Activated CD4-positive, alpha-beta memory T cell treated with anti-CD3 and anti-CD28 coated beads, Interleukin-2, amount 10 ng/mL, durations not matched to agents 7 days and 5 days (primary cell): ENCODE measurements at regions not wholly inside any gene's neighbourhood (a gene's known extent, or its start where the extent isn't known, plus 50 kb on each side); places are given as distances from the start of the nearest gene placed in this dataset.

Source experiments
- CTCF ChIA-PET: fragments of 350-600 bp; sonication (Branson Sonifier 250); formaldehyde crosslinking; loops from one replicate; lab custom pipeline; 2021; ENCODE audit warnings: antibody characterized with exemption, inconsistent platforms; lab: Charles Lee
- POLR2A ChIA-PET: fragments of 350-600 bp; sonication (Branson Sonifier 250); formaldehyde crosslinking; loops from one replicate; lab custom pipeline; 2021; ENCODE audit warnings: antibody characterized with exemption; lab: Charles Lee
- DNase-seq: peaks from one replicate; pipeline ENCODE4 v3.0.0-alpha.2; 2020
- H3K27ac Mint-ChIP-seq: one replicate; pipeline ENCODE4 v1.8.0; 2021; ENCODE audit warnings: mild to moderate bottlenecking, mixed read lengths
- H3K27me3 Mint-ChIP-seq: one replicate; pipeline ENCODE4 v1.8.0; 2021; ENCODE audit warnings: mixed read lengths
- H3K36me3 Mint-ChIP-seq: one replicate; pipeline ENCODE4 v1.8.0; 2021; ENCODE audit warnings: low read depth, mixed read lengths
- H3K4me1 Mint-ChIP-seq: one replicate; pipeline ENCODE4 v1.8.0; 2021; ENCODE audit warnings: mixed read lengths
- H3K4me3 Mint-ChIP-seq: one replicate; pipeline ENCODE4 v1.8.0; 2021; ENCODE audit warnings: mild to moderate bottlenecking, mixed read lengths
- H3K9me3 Mint-ChIP-seq: one replicate; pipeline ENCODE4 v1.8.0; 2021; ENCODE audit warnings: mixed read lengths

GRCh38 chr5:175365866-175366265 is 78.1 kb downstream of the DRD1 start:
- CTCF ChIA-PET: no interaction called here
- Mint-ChIP-seq H3K36me3 (no peaks in the 10 kb centered on the region), H3K9me3 (no peaks in the 10 kb centered on the region), H3K27ac (no peak overlapping the region), H3K27me3 (peaks cover under 1% of the 10 kb centered on the region), H3K4me3 (no peak overlapping the region), H3K4me1 (no peaks in the 10 kb centered on the region)
- no peak for DNase-seq
- POLR2A ChIA-PET: no interaction called here

- ChIA-PET CTCF (no interaction called here), POLR2A (no interaction called here)
- no peak for DNase-seq
- no peaks in the 10 kb centered on the region for H3K4me1 Mint-ChIP-seq
- no peaks in the 10 kb centered on the region for H3K9me3 Mint-ChIP-seq
- no peaks in the 10 kb centered on the region for H3K36me3 Mint-ChIP-seq
- H3K27ac Mint-ChIP-seq: no peak overlapping the region
- H3K4me3 Mint-ChIP-seq: no peak overlapping the region
- H3K27me3 Mint-ChIP-seq: peaks cover 4% of the 10 kb centered on the region
Measured at GRCh38 chr5:175363300-175363699, 80.7 kb downstream of the DRD1 start.

- Mint-ChIP-seq H3K4me3 (no peak overlapping the region), H3K27me3 (peaks cover 9% of the 10 kb centered on the region), H3K4me1 (no peaks in the 10 kb centered on the region), H3K36me3 (no peaks in the 10 kb centered on the region), H3K27ac (no peak overlapping the region), H3K9me3 (no peaks in the 10 kb centered on the region)
- DNase-seq: no peak
- ChIA-PET POLR2A (no interaction called here), CTCF (no interaction called here)
Measured at GRCh38 chr5:175357995-175358394, 86.0 kb downstream of the DRD1 start.

- H3K36me3 Mint-ChIP-seq: no peaks in the 10 kb centered on the region
- DNase-seq: no peak
- H3K9me3 Mint-ChIP-seq: no peaks in the 10 kb centered on the region
- peaks cover 9% of the 10 kb centered on the region for H3K27me3 Mint-ChIP-seq
- H3K4me1 Mint-ChIP-seq: no peaks in the 10 kb centered on the region
- ChIA-PET CTCF (no interaction called here), POLR2A (no interaction called here)
- H3K4me3 Mint-ChIP-seq: no peak overlapping the region
- H3K27ac Mint-ChIP-seq: no peak overlapping the region
Measured at GRCh38 chr5:175356428-175356827, 87.6 kb downstream of the DRD1 start.

GRCh38 chr5:175354964-175355363 is 89.0 kb downstream of the DRD1 start:
- POLR2A ChIA-PET: no interaction called here
- no peak for DNase-seq
- Mint-ChIP-seq H3K27ac (no peak overlapping the region), H3K36me3 (no peaks in the 10 kb centered on the region), H3K9me3 (no peaks in the 10 kb centered on the region), H3K4me3 (no peak overlapping the region), H3K27me3 (peaks cover 7% of the 10 kb centered on the region), H3K4me1 (no peaks in the 10 kb centered on the region)
- CTCF ChIA-PET: no interaction called here

GRCh38 chr5:175353926-175354325 is 90.1 kb downstream of the DRD1 start:
- DNase-seq: no peak
- Mint-ChIP-seq H3K27ac (no peak overlapping the region), H3K27me3 (peaks cover 7% of the 10 kb centered on the region), H3K4me1 (no peaks in the 10 kb centered on the region), H3K36me3 (no peaks in the 10 kb centered on the region), H3K4me3 (no peak overlapping the region), H3K9me3 (no peaks in the 10 kb centered on the region)
- CTCF ChIA-PET: no interaction called here
- POLR2A ChIA-PET: no interaction called here

- Mint-ChIP-seq H3K27ac (no peak overlapping the region), H3K27me3 (no peaks in the 10 kb centered on the region), H3K4me3 (no peak overlapping the region), H3K9me3 (no peaks in the 10 kb centered on the region), H3K4me1 (no peaks in the 10 kb centered on the region), H3K36me3 (no peaks in the 10 kb centered on the region)
- ChIA-PET CTCF (no interaction called here), POLR2A (no interaction called here)
- DNase-seq: no peak
Measured at GRCh38 chr5:175351897-175352590, 91.9 kb downstream of the DRD1 start.

GRCh38 chr5:175351126-175351525 is 92.9 kb downstream of the DRD1 start:
- no peaks in the 10 kb centered on the region for H3K9me3 Mint-ChIP-seq
- H3K27me3 Mint-ChIP-seq: peaks cover 2% of the 10 kb centered on the region
- no peak for DNase-seq
- CTCF ChIA-PET: no interaction called here
- POLR2A ChIA-PET: no interaction called here
- H3K4me1 Mint-ChIP-seq: no peaks in the 10 kb centered on the region
- no peaks in the 10 kb centered on the region for H3K36me3 Mint-ChIP-seq
- H3K4me3 Mint-ChIP-seq: no peak overlapping the region
- no peak overlapping the region for H3K27ac Mint-ChIP-seq

DNA sequence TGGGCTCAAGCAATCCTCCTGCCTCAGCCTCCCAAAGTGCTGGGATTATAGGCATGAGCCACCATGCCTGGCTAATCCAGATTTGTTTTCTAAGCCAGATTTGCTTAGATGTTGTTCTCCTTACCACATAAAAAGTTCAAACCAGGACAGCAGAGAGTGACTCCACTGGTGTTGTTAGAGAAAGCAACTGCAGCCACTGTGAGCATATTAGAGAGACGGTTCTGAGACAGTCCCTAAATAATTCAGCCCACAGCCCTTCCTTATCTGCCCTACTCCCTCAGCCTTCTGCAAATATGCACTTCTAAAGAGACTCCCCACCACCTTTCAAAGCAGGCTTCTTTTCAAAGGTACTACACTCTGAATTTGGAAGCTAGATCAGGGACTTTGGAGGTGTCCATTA is 96.1 kb downstream of the DRD1 start:
- Mint-ChIP-seq H3K27me3 (peaks cover 2% of the 10 kb centered on the region), H3K4me3 (no peak overlapping the region), H3K27ac (no peak overlapping the region), H3K36me3 (no peaks in the 10 kb centered on the region), H3K4me1 (no peaks in the 10 kb centered on the region), H3K9me3 (no peaks in the 10 kb centered on the region)
- DNase-seq: no peak
- POLR2A ChIA-PET: no interaction called here
- CTCF ChIA-PET: no interaction called here

DNA sequence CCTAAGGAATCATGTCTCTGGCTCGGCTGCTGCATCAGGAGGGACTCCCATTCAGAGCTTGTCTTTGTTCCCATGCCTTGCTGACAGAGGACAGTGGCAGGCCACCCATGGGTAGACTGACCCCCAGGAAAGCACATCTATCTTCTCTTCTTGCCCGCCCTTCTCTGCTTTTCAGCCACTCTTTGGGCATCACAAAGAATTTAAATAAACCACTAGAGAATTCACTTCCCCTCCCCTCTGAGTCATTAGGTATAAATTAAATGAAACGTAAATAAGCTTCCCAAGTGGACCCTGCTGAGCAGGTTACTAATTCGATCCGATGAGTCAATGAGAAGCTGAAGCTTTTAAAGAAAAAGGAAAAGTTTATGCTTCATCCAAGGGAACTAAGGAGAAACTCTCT is 97.0 kb downstream of the DRD1 start:
- CTCF ChIA-PET: no interaction called here
- DNase-seq: no peak
- Mint-ChIP-seq H3K36me3 (no peaks in the 10 kb centered on the region), H3K4me3 (no peak overlapping the region), H3K4me1 (no peaks in the 10 kb centered on the region), H3K27me3 (peaks cover 2% of the 10 kb centered on the region), H3K9me3 (no peaks in the 10 kb centered on the region), H3K27ac (no peak overlapping the region)
- POLR2A ChIA-PET: no interaction called here

DNA sequence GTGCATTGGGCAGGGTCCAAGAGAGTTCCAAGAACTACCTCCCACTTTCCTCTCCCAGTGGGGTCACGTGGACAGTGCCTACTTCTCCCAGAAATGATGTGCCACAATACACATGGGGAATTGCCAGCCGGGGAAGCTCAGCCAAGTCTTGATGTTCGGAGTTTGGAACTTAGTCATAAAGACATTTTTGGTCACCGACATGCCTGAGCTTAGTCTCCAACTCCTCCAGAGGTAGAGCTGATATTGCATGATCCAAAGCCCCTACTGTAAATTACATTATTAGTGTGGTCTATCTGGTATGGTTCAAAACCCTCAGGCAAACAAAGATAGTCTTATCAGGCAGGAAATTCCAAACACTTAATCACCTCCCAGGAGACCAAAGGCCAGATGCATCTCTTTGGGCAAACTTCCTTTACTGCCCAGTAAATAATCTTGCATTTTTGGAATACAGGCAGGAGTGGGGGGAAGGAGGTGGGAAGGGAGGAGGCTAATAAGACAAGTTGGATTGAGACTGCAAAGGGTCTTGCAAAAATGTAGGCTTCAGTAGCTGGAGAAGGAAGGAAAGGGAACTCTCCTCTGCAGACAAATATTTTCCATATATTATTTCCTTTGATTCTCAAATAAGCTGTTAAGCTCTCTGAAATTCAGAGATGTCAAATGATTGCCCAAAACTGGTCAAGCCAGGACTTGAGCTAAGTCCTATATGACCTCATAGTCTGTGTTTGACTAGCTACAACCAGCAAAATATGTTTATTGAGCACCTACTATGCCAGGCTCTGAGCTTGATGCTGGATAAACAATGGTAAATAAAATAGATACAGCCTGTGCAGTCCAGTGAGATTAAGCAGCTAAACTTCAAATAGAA is 99.4 kb downstream of the DRD1 start:
- Mint-ChIP-seq H3K36me3 (no peaks in the 10 kb centered on the region), H3K27ac (no peak overlapping the region), H3K27me3 (peaks cover 2% of the 10 kb centered on the region), H3K4me3 (no peak overlapping the region), H3K9me3 (no peaks in the 10 kb centered on the region), H3K4me1 (no peaks in the 10 kb centered on the region)
- CTCF ChIA-PET: no interaction called here
- no peak for DNase-seq
- POLR2A ChIA-PET: no interaction called here

GRCh38 chr5:175343308-175343707 is 100.7 kb downstream of the DRD1 start:
- H3K27me3 Mint-ChIP-seq: peaks cover 2% of the 10 kb centered on the region
- H3K4me3 Mint-ChIP-seq: no peak overlapping the region
- H3K4me1 Mint-ChIP-seq: no peaks in the 10 kb centered on the region
- no peak for DNase-seq
- H3K9me3 Mint-ChIP-seq: no peaks in the 10 kb centered on the region
- H3K36me3 Mint-ChIP-seq: no peaks in the 10 kb centered on the region
- ChIA-PET POLR2A (no interaction called here), CTCF (no interaction called here)
- no peak overlapping the region for H3K27ac Mint-ChIP-seq

DNA sequence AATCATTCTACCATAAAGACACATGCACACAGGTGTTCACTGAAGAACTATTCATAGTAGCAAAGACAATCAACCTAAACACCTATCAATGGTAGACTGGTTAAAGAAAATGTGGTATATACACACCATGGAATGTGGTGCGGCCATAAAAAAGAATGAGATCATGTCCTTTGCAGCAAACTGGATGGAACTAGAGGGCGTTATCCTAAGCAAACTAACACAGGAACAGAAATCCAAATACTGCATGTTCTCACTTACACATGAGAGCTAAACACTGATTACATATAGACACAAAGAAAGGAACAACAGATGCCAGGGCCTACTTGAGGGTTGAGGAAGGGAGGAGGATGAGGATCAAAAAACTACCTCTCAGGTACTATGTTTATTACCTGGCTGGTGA is 103.8 kb downstream of the DRD1 start:
- Mint-ChIP-seq H3K27ac (no peak overlapping the region), H3K36me3 (no peaks in the 10 kb centered on the region), H3K4me3 (no peak overlapping the region), H3K4me1 (no peaks in the 10 kb centered on the region), H3K9me3 (no peaks in the 10 kb centered on the region), H3K27me3 (no peaks in the 10 kb centered on the region)
- DNase-seq: no peak
- ChIA-PET POLR2A (no interaction called here), CTCF (no interaction called here)

- no peak overlapping the region for H3K27ac Mint-ChIP-seq
- H3K36me3 Mint-ChIP-seq: no peaks in the 10 kb centered on the region
- POLR2A ChIA-PET: no interaction called here
- H3K9me3 Mint-ChIP-seq: no peaks in the 10 kb centered on the region
- no peak for DNase-seq
- CTCF ChIA-PET: no interaction called here
- no peaks in the 10 kb centered on the region for H3K4me1 Mint-ChIP-seq
- H3K4me3 Mint-ChIP-seq: no peak overlapping the region
- H3K27me3 Mint-ChIP-seq: no peaks in the 10 kb centered on the region
Measured at GRCh38 chr5:175337680-175338079, 106.3 kb downstream of the DRD1 start.
